ENCODE measurements at regions not wholly inside any gene's neighbourhood (a gene's known extent, or its start where the extent isn't known, plus 50 kb on each side); places are given as distances from the start of the nearest gene placed in this dataset.

- TF ChIP-seq GATA2 (IDR thresholded peaks at IDR 0.05; ENCODE audit: low read depth, low read length) (no peak), GATA3 (IDR thresholded peaks at IDR 0.05; ENCODE audit: low read depth, low read length) (no peak)
Observed at GRCh38 chr2:83481436-83481835, 977.6 kb downstream of the SUCLG1 start.

Data from SH-SY5Y (cell line).